Neural cell (in vitro differentiated cells): ENCODE measurements at regions not wholly inside any gene's neighbourhood (a gene's known extent, or its start where the extent isn't known, plus 50 kb on each side); places are given as distances from the start of the nearest gene placed in this dataset.

Source experiments
- H2AFZ ChIP-seq: fragments of 200-600, 300-800 bp; sonication (generic), shearing (Covaris generic); 2 replicates; pipeline ENCODE4 v1.6.0; 2014; ENCODE audit warnings: low read depth, mild to moderate bottlenecking, antibody characterized with exemption, low read length, moderate library complexity
- H3F3A ChIP-seq: fragments of 200-600 bp; shearing (Covaris generic); 2 replicates; pipeline ENCODE4 v1.6.1; 2016; ENCODE audit warnings: mild to moderate bottlenecking, moderate library complexity, mixed read lengths, antibody characterized with exemption, low read length; ENCODE audit not compliant: insufficient read depth, poor library complexity, severe bottlenecking
- H3K27ac ChIP-seq: fragments of 200-600, 300-800 bp; sonication (generic), shearing (Covaris generic); 2 replicates; pipeline ENCODE4 v1.5.1; 2014; ENCODE audit warnings: mild to moderate bottlenecking, low read length, moderate library complexity
- H3K27me3 ChIP-seq: fragments of 300-800, 200-600 bp; sonication (generic), shearing (Covaris generic); 2 replicates; pipeline ENCODE4 v1.6.0; 2014; ENCODE audit warnings: mild to moderate bottlenecking, low read depth, low read length, moderate library complexity; ENCODE audit not compliant: insufficient read depth
- H3K36me3 ChIP-seq: fragments of 300-800, 200-600 bp; sonication (generic), shearing (Covaris generic); 2 replicates; pipeline ENCODE4 v1.5.1; 2014; ENCODE audit warnings: mild to moderate bottlenecking, antibody characterized with exemption, low read length, moderate library complexity; ENCODE audit not compliant: insufficient read depth
- H3K4me2 ChIP-seq: fragments of 300-800, 200-600 bp; sonication (generic), shearing (Covaris generic); 2 replicates; pipeline ENCODE4 v1.6.0; 2014; ENCODE audit warnings: mild to moderate bottlenecking, low read length
- H3K4me3 ChIP-seq: fragments of 300-800, 200-600 bp; sonication (generic), shearing (Covaris generic); 2 replicates; pipeline ENCODE4 v1.5.1; 2014; ENCODE audit warnings: mild to moderate bottlenecking, low read length, moderate library complexity
- H3K79me2 ChIP-seq: fragments of 200-600 bp; shearing (Covaris generic); replicated peaks from 2 replicates; pipeline ENCODE4 v1.6.0; 2014; ENCODE audit warnings: mild to moderate bottlenecking, low read length, moderate library complexity; ENCODE audit not compliant: insufficient read depth
- H3K9ac ChIP-seq: fragments of 300-800, 200-600 bp; sonication (generic), shearing (Covaris generic); 2 replicates; pipeline ENCODE4 v1.6.1; 2016; ENCODE audit warnings: mild to moderate bottlenecking, low read length, mixed read lengths
- H3K9me2 ChIP-seq: fragments of 200-600 bp; shearing (Covaris generic); 2 replicates; pipeline ENCODE4 v1.6.1; 2016; ENCODE audit warnings: mild to moderate bottlenecking, low read length, mixed read lengths; ENCODE audit not compliant: insufficient read depth
- H3K9me3 ChIP-seq: fragments of 200-600, 300-800 bp; sonication (generic), shearing (Covaris generic); 2 replicates; pipeline ENCODE4 v1.6.1; 2016; ENCODE audit warnings: mild to moderate bottlenecking, mixed run types, low read length, moderate library complexity, mixed read lengths
- H4K20me1 ChIP-seq: fragments of 200-600 bp; shearing (Covaris generic); 2 replicates; pipeline ENCODE4 v1.6.1; 2016; ENCODE audit warnings: mild to moderate bottlenecking, mixed run types; ENCODE audit not compliant: insufficient read depth
- CTCF ChIP-seq: fragments of 450-650 bp; IDR thresholded peaks from 2 replicates; pipeline ENCODE4 v1.5.1; 2014; ENCODE audit warnings: antibody characterized with exemption, mild to moderate bottlenecking, moderate library complexity; ENCODE audit not compliant: poor library complexity, severe bottlenecking
- EP300 ChIP-seq: fragments of 450-650 bp; conservative IDR thresholded peaks from 2 replicates; pipeline ENCODE4 v1.6.1; 2014; ENCODE audit warnings: antibody characterized with exemption, mild to moderate bottlenecking, moderate library complexity; ENCODE audit not compliant: poor library complexity, severe bottlenecking
- EZH2 ChIP-seq: fragments of 200-600, 300-800 bp; shearing (Covaris generic), sonication (generic); IDR thresholded peaks from 2 replicates; pipeline ENCODE4 v1.6.1; 2014; ENCODE audit warnings: antibody characterized with exemption, low read length, borderline replicate concordance, mild to moderate bottlenecking; ENCODE audit not compliant: insufficient read depth, poor library complexity, severe bottlenecking
- MXI1 ChIP-seq: fragments of 450-650 bp; conservative IDR thresholded peaks from 2 replicates; pipeline ENCODE4 v1.6.1; 2014; ENCODE audit warnings: antibody characterized with exemption, mild to moderate bottlenecking; ENCODE audit not compliant: poor library complexity, severe bottlenecking
- POLR2AphosphoS5 ChIP-seq: IDR thresholded peaks from 2 replicates; pipeline ENCODE4 v1.6.1; 2012
- RAD21 ChIP-seq: fragments of 450-650 bp; conservative IDR thresholded peaks from 2 replicates; pipeline ENCODE4 v1.6.1; 2014; ENCODE audit warnings: antibody characterized with exemption, mild to moderate bottlenecking, moderate library complexity
- REST ChIP-seq: IDR thresholded peaks from 2 replicates; pipeline ENCODE4 v1.6.1; 2012; ENCODE audit warnings: borderline replicate concordance
- SMC3 ChIP-seq: fragments of 450-650 bp; conservative IDR thresholded peaks from 2 replicates; pipeline ENCODE4 v1.6.1; 2014; ENCODE audit warnings: antibody characterized with exemption, mild to moderate bottlenecking, moderate library complexity; ENCODE audit not compliant: poor library complexity
- TAF1 ChIP-seq: IDR thresholded peaks from 2 replicates; pipeline ENCODE4 v1.6.1; 2012; ENCODE audit warnings: low read depth

GRCh38 chr7:114791771-114792170 is 130.1 kb upstream of the MDFIC start:
- no peaks in the 10 kb centered on the region for H3K36me3 ChIP-seq
- H3K27ac ChIP-seq, result no peak overlapping the region
- H3K9me2 ChIP-seq, result no peaks in the 10 kb centered on the region
- TF ChIP-seq POLR2AphosphoS5 (peak; percentile 20), EP300 (no peak), SMC3 (no peak), CTCF (no peak), REST (no peak), RAD21 (no peak), EZH2 (no peak), MXI1 (peak; percentile 6), TAF1 (no peak)
- H3K27me3 ChIP-seq, result no peaks in the 10 kb centered on the region
- H3K4me2 ChIP-seq, result no peak overlapping the region
- no peaks in the 10 kb centered on the region for H3K9me3 ChIP-seq
- H3K79me2 ChIP-seq, result no peaks in the 10 kb centered on the region
- no peaks in the 10 kb centered on the region for H3F3A ChIP-seq
- no peak overlapping the region for H2AFZ ChIP-seq
- H3K4me3 ChIP-seq, result no peak overlapping the region
- H3K9ac ChIP-seq, result no peak overlapping the region
- H4K20me1 ChIP-seq, result no peaks in the 10 kb centered on the region

- H3K36me3 ChIP-seq, result no peaks in the 10 kb centered on the region
- H3K4me2 ChIP-seq, result no peak overlapping the region
- H3K4me3 ChIP-seq, result no peak overlapping the region
- no peaks in the 10 kb centered on the region for H3K9me3 ChIP-seq
- H3K9me2 ChIP-seq, result no peaks in the 10 kb centered on the region
- H3K79me2 ChIP-seq, result no peaks in the 10 kb centered on the region
- no peaks in the 10 kb centered on the region for H3K27me3 ChIP-seq
- no peaks in the 10 kb centered on the region for H3F3A ChIP-seq
- H4K20me1 ChIP-seq, result no peaks in the 10 kb centered on the region
- H2AFZ ChIP-seq, result no peak overlapping the region
- TF ChIP-seq MXI1, result no peak
- TF ChIP-seq RAD21, result no peak
- no peak for TF ChIP-seq EP300
- no peak for TF ChIP-seq SMC3
- TF ChIP-seq CTCF, result no peak
- TF ChIP-seq TAF1, result no peak
- TF ChIP-seq EZH2, result no peak
- no peak for TF ChIP-seq REST
- no peak for TF ChIP-seq POLR2AphosphoS5
- no peak overlapping the region for H3K9ac ChIP-seq
- no peak overlapping the region for H3K27ac ChIP-seq
Measured at GRCh38 chr7:114793155-114793845, 128.6 kb upstream of the MDFIC start.
